ENCODE measurements at regions not wholly inside any gene's neighbourhood (a gene's known extent, or its start where the extent isn't known, plus 50 kb on each side); places are given as distances from the start of the nearest gene placed in this dataset.
"Not testable (repeated sequence)": the region's sequence is repeated elsewhere in the genome, so short reads cannot be mapped to it uniquely, and the experiment has no call there.

DNA sequence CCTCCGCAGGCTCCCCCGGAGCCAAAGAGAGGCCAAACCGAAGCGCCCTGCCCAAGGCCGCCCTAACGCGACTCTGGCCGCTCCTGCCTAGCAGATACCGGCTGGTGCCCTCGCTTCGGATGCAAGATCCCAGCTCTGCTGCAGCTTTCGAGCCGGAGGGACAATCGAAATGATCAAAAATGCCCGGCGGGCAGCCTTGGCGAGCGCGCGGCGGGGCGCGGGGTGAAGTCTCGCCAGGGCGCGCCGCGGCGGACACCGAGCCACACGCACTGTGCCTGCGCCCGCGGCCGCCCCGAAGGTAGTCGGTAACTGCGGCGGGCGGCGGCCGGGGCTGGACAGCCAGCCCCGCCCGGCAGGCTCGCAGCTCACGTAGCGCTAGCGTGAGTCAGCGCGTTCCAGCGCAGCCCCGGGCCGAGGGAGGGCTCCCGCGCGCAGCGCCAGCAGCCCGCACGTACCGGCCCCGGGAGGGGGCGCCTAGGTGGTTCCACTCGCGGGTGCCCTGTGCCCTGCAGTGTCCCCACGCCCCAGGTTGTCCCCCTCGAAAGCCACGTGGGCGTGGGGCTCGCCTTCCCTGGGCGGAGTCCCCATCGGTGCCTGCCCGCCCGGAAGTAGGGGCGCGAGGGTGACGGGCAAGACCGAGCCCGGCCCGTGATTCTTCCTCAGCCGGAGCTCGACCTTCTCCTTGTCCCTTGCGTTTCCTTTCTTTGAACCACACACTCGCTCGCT, 109.2 kb upstream of the EGLN3 start:
- peak; percentile 83 for DNase-seq

DNA sequence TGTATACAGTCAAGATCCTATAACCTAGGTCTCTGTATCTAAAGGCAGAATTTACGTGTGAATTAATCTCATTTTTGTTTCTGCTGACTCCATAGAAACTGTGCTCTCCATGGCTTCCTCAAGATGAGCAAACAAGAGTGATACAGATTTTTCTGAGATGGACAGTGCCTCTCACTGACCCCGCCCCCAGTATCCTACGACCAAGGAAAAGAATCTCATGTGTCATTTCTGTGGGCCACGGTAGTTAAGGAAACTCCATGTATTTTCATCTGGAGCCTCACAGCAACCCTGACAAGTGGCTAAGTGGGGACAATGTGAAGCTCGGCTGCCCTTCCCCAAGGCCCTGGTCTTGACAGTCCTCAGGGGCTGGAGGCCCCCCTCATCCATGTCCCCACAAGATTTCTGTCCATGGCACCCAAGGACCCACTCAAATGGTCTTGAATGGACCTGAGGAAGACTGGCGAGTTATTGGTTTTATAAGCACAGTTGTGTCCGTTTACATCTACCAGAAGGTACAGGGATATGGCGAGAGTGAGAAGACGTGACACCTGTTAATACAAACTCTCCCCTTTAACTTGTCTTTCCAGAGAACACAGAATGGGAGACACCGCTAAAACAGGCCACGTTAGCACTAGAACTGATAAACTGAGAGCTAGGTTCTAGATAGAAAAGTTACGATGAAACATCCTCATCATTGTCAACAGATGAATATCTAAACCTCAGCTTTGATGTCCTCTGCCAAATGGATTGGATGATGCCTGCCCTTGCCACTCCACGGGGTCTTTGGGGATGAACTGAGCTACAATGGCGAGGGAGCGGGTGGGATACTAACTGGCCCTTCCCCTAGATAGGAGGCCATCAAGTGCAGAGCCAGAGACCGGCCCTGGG, 108.4 kb upstream of the EGLN3 start:
- DNase-seq: no peak

DNA sequence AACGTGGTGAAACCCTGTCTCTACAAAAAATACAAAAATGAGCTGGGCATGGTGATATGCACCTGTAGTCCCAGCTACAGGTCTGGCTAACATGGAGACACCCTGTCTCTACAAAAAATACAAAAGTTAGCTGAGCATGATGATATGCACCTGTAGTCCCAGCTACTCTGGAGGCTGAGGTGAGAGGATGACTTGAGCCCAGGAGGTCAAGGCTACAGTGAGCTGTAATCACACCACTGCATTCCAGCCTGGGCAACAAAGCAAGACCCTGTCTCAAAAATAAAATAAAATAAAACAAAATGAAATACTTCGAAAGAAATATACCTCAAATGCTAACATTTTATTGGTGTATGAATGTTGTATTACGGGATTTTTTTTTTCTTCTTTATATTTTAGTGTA, 107.6 kb upstream of the EGLN3 start:
- no peak for DNase-seq

DNA sequence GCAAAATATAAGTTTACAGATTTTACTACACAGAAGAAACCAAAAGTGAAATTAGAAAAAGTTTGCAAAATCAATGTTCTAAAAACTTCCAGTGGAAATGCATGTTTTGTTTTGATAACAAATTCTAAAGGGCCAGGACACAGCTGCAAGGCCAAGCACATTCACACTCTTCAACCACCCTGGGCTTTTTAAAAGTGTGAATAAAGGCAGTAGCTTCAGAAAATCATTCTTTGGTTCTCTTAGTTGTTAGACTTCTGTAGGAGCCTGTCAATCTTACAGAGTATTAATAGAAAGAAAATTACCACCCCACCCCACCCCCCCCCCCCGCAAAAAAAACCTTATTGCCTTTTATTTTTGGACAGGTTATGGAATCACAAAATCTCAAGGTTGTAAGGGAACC, 105.2 kb upstream of the EGLN3 start:
- DNase-seq: no peak

DNA sequence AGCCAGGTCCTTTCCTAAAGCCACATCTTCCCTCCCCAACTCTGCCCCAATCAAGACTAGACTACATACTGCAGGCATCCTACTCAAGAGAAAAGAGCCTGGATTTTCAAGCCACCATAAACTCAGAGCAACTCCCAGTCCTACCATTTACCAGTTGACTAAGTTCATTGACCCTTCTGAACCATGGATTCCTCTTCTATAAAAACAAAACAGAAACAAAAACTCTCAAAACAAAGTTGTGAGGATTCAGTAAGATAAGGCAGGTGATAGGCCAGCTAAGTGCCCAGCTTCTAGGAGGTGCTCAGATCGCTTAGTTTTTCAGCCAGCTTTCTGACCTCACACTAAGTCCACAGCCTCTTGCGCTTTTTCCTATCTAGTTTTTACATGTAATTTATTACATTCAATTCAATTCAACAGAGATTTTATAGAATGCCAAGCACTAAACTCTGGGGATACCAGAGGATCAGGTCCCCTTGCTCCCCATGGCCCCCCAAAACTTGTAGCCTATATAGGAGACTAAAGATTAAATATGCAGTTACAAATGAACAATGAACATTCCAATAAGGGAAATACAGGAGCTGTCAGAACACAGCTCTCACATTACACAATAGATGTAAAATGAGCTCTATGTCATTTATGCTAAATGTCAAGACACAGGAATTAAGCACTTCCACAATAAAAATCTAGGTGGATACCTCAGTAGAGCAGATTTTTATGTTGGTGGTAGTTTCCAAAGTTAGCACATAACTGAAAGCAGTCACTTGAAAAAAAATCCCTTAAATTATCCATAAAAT, 104.5 kb upstream of the EGLN3 start:
- no peak for DNase-seq

DNA sequence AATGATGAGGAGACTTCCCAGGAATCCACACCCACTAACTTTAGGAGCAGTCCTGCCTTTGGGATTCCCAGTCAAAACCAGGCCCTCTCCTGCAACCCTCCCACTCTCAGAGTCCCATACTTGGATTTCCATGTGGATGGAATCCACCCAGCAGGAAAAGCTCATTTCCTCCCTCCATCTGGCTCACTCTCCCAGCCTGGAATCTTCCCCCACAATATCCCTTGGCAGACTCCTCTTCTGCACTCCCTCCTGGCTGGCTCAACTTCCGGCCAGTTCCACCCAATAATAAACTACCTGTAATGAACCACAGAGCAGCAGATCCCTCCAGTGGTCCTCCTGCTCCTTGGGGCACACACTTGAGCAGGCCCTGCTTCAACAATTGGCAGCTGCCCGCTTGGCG, 102.8 kb upstream of the EGLN3 start:
- no peak for DNase-seq

DNA sequence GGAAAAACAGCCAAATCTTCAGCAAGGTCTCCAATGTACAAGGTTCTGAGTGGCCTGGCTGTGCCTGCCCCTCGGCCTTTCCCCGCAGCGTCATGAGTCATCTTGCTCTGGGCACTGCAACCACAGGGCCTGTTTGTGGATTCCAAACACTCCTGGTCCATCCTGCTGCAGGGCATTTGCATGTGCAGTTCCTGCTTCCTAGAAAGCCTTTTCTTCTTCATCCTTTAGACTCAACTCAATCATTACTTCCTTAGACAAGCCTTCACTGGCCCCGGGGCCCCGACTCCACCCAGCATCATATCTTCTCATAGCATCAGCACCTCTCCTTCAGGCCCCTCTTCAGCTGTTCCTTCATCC, 101.8 kb upstream of the EGLN3 start:
- DNase-seq: no peak

DNA sequence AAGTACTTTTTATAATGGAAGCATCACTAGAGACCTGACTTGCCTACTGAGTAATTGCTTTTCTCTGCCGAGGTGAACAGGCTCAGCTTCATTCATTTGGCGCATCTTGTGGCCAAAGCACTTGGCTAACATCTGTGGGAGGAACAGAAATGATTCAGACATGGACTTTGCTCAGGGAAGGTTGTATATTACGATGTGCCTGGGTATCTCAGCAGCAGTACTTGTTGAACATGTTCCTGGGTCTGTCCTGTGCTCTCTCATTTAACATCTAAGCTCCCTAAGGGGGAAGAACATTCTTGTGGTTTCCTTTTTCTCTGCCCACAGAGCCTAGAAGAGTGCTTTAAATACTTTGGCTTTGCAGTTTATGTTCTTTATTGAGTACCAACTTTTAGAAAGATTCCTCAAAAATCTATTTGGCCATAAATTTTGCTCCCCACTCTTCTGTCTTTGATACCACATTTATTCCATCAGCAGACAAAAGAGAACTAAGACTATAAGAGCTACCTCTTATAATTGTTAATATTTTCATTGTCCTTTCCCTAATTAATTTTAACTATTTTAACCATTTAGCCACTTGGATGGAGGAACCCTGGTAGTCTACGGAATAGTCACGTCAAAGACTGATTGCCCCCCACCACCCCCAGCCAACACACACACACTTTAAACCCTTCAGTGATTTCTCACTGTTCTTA, 101.2 kb upstream of the EGLN3 start:
- no peak for DNase-seq

DNA sequence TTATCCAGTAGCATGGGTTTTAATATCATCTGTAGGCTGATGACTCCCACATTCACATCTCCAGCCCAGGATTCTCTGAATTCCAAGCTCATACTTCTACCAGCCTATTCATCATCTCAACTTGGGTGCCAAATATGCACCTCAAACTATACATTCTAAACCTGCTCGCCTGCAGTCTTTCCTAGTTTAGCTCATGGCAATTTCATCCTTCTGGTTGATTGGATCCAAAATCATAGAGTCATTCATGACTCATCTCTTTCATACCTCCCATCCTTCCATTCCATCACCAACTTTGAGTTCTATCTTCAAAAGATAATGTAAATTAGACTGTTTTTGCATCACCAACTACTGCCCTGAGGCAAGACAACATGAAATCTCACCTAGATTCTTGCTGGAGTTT, 99.7 kb upstream of the EGLN3 start:
- DNase-seq: no peak

DNA sequence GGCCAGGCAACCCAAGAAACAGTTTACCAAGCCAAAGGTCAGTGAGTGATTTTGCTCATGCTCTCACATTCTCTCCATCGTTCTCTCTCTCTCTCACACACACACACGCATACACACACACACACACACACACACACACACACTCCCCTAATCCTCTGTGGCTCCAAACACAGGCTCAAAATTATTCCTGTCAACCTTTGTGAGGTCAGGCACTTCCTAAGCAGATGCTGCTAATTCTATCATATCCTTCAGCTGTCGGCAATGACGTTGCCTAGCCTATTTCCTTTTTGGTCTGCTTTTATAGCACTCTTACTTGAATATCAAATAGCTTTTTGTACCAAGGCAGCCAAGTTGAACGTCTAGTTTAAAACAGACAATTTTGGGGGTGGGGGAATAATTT, 98.9 kb upstream of the EGLN3 start:
- DNase-seq: no peak

DNA sequence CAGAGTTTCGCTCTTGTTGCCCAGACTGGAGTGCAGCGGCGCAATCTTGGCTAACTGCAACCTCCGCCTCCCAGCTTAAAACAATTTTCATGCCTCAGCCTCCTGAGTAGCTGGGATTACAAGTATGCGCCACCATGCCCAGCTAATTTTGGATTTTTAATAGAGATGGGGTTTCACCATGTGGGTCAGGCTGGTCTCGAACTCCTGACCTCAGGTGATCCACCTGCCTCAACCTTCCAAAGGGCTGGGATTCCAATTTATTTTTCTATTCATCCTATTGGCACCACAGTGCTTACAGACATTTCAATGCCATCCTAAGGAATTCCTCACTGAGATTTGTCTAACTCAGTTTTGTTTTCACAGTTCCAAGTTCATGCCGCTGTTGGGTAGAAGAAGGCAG, 98.3 kb upstream of the EGLN3 start:
- DNase-seq: not testable (repeated sequence)

DNA sequence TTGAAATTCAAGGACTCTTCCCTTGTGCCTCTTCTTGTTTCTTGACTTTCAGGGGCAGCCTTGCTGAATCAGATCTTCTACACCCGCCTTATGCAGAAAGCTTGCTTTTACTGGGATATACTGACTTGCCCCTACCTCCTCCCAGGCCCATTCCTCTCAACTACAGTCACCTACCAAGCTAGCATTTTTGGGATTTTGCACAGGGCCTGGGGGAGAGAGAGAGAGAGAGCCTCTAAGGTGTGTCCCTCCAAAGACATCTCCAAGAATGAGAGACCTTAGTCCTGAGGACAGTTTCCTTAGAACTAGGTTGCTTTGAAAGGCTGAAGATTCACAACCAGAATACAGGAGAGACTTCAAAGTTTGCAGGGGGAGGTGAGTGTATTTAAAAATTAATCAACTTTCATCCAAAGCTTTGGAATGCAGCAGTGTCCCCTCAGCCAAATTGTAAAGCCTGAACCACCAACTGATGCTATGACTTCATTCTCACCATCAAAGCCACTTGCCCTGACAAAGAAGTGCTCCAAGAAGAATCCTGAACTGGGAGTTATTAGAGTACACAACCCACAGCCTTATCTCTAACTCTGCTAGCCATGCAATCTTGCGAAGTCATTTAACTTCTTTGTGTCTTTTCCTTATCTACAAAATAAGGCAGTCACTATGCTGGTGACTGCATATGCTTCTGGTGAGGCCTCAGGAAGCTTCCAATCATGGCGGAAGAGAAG, 96.1 kb upstream of the EGLN3 start:
- no peak for DNase-seq

DNA sequence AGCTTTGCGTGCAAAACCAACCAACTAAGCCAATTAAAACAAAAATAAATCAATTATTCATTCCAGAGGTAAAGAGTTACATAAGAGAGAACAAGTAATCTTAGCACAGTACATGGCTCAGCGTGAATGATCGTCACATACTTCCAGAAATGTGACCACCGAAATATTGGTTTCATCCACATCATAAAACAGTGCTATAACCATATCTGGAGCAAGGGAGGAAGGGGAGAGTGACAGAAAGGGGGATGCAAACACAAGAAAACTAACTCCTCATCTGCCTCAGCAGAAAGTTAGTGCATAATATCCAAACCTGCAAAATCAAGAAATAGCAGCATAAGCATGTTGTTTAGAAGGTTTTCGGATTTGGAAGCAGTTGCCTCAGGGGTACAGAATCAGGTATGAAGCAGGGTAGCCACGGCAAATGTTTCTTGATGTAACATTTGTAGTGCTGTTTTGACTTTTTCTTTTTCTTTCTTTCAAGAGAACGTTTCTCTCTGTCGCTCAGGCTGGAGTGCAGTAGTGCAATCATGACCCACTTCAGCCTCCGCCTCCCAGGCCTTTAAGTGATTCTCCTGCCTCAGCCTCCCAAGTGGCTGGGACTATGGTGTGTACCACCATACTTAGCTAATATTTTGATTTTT, 93.9 kb upstream of the EGLN3 start:
- no peak for DNase-seq

DNA sequence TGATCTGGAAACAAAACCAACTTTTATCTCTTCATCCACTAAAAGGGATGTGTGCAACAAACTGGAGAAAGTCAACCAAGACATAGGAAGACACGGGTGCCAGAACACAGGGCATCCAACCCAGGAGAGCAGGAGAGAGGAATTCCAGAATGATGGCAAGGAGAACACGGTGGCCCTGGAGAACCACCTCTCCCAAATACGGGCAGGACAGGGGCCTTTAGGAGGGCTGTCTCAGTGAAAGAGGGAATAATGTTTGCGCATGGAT, 93.4 kb upstream of the EGLN3 start:
- DNase-seq: no peak

DNA sequence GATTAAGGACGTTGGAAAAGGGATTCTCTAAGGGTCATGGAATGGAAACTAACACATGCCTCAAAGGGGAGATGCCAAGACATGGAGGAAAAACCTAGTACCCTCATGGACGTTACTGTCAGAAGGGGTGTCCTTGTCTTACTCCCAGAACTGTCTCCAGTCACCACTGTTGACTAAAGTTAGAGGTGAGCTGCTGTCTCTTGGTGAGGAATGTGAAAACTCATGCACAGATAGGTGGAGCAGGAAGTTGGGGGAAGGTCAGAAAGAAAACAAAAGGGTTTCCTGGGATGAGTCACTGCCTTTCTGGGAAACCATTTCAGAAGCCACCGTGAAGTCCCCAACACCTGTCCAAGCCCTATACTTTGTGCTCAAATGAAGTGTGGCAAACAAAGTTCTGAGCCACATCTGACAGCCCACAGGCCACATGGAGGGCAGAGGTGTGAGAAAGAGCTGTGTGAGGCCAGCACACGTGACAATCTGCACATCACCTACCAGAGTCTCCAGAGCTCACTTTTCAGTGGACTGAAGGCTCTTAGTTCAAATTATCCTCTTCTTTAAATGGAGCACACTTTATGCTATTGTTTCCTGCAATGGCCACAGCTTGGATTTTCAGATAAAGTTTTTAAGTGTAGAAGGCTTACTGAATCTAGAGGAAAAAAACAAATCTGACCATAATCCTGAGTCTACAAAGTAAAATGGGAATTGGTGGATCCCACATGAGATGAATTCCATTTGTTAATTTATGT, 92.9 kb upstream of the EGLN3 start:
- DNase-seq: peak; percentile 84

DNA sequence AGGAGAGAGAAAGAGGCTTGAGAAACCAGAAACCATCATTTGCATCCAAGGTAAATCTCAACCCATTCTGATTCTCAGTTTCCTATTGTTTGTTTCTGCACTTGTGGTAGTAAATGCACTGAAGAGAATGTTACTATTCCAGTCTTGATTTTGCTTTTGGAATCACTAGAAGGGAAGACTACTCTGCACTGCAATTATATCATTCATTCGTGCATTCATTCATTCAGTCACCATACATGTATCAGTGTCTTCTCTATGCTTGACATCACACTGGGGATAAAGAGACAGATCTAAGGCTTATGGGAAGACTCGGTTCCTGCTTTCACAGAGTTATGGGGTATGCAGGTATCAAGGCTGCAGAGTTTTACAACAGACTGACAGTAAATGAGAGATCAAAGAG, 90.3 kb upstream of the EGLN3 start:
- DNase-seq: no peak

DNA sequence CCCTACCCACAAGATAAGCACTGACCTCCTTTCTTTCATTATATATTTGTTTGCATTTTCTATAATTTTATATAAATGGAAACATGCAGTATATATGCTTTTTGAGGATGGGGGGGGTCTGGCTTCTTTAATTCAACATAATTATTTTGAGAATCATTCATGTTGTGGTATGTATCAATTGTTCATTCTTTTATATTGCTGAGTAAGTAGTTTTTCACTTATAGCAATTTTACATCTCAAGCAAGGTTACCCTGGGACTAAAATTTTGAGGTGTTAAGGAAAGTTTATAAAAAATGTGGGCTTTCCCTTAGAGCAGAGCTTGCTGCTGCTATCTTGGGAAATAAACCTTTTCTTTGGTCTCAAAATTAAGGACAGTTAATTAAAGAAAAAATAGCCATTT, 89.9 kb upstream of the EGLN3 start:
- no peak for DNase-seq

DNA sequence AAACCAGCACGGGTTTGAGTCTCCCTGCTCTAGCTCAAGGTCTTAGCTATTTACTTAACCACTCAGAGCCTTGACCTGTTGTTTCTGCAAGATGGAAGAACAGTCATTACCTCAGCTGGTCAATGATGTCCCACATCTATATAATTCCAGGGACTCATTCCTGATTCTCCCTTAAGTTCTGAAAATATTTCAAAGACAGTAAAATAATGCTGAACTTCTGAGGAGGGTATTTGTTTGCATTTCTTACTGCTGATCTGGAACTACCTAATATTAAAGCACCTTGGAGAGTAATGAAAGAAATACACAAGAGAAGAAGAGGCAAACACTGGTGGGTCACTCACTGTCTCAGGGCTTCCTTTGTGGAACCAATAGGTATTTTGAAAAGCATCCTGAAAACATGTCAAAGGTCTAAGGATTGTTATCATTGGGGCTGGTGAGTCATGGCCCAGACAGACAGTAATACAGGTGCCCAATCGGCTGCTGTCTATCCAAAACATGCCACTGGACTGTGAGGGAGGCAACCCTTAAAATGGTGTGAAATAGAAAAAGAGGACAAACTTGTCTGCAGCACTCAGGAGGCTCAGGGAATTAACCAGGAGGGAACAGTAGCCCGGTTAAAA, 88.7 kb upstream of the EGLN3 start:
- DNase-seq: no peak

DNA sequence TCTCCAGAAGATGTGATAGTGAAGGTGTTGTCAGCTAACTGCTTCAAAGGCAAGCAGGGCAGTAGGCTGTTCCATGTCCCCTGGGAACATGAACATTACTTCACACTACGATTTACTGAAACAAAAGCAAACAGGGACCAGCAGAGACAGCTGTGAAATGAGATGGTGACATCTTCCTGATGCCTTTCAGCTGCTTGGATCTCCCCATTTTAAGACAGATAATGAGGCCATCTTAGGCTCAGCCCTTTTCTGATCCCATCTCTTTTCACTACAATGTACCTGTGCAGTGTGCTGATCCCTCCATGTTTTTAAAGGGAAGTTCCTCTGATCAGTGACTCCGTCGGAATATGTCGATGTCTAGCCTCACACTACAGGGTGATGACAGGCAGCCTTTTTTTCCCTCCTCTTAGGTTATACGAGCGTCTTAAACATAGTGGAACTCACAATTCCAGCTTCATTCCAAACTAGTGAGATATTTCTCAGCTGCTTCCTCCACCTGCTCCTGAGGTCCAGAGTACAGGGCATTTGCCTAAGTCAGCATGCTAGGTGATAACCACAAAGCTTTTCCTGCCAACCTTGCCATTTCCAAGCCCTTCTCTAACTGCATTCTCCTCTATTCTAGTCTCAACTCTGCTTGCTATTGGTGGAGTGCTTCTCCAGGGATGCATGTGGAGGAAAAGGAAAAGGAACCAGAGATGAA, 87.6 kb upstream of the EGLN3 start:
- no peak for DNase-seq

DNA sequence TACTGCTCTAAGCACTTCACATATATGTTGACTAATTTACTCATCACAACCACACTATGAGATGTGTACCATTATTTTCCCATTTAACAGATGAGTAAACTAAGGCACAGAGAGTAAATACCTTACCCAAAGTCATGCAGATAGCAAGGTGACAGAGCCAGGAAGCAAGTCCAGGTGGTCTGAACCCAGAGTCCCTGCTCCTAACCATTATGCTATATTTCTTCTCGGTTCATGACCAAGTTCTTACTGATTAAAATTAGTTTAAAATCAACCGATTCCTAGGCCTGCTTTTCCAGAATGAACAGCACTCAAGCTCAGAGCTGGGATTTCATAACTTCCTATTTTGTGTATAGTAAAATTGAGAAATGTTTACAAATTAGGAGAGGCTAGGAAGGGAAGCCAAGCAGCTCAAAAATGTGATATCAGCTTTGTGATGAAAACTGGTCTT, 85.5 kb upstream of the EGLN3 start:
- DNase-seq: no peak
